ENCODE measurements at regions not wholly inside any gene's neighbourhood (a gene's known extent, or its start where the extent isn't known, plus 50 kb on each side); places are given as distances from the start of the nearest gene placed in this dataset.

GRCh38 chr19:30780456-30780855, 408.3 kb downstream of the ZNF536 start:
- no peak for TF ChIP-seq CTCF (IDR thresholded peaks at IDR 0.05; ENCODE audit: insufficient read depth, low read length, poor library complexity, severe bottlenecking)

GRCh38 chr19:30780032-30780431, 407.8 kb downstream of the ZNF536 start:
- no peak for TF ChIP-seq CTCF (IDR thresholded peaks at IDR 0.05; ENCODE audit: insufficient read depth, low read length, poor library complexity, severe bottlenecking)
- Histone ChIP-seq H3K27me3 (ENCODE audit: control insufficient read depth, insufficient read depth, low read length) (no peaks in the 10 kb centered on the region), H3K36me3 (ENCODE audit: control insufficient read depth, insufficient read depth, low read length) (no peaks in the 10 kb centered on the region), H3K4me3 (ENCODE audit: low read depth, low read length) (no peak overlapping the region)
- no peak for DNase-seq (ENCODE audit: low read depth)

More at GRCh38 chr19:30780456-30780855, 408.3 kb downstream of the ZNF536 start:
- H3K36me3 ChIP-seq (ENCODE audit: control insufficient read depth, insufficient read depth, low read length), result no peaks in the 10 kb centered on the region
- no peaks in the 10 kb centered on the region for H3K27me3 ChIP-seq (ENCODE audit: control insufficient read depth, insufficient read depth, low read length)
- no peak overlapping the region for H3K4me3 ChIP-seq (ENCODE audit: low read depth, low read length)
- DNase-seq (ENCODE audit: low read depth), result no peak

- no peaks in the 10 kb centered on the region for H3K36me3 ChIP-seq (ENCODE audit: control insufficient read depth, insufficient read depth, low read length)
- no peak overlapping the region for H3K4me3 ChIP-seq (ENCODE audit: low read depth, low read length)
- no peak for TF ChIP-seq CTCF (IDR thresholded peaks at IDR 0.05; ENCODE audit: insufficient read depth, low read length, poor library complexity, severe bottlenecking)
- no peak for DNase-seq (ENCODE audit: low read depth)
- no peaks in the 10 kb centered on the region for H3K27me3 ChIP-seq (ENCODE audit: control insufficient read depth, insufficient read depth, low read length)
Measured at GRCh38 chr19:30778961-30779715, 407.0 kb downstream of the ZNF536 start.

- no peak for TF ChIP-seq CTCF (IDR thresholded peaks at IDR 0.05; ENCODE audit: insufficient read depth, low read length, poor library complexity, severe bottlenecking)
- Histone ChIP-seq H3K27me3 (ENCODE audit: control insufficient read depth, insufficient read depth, low read length) (no peaks in the 10 kb centered on the region), H3K36me3 (ENCODE audit: control insufficient read depth, insufficient read depth, low read length) (no peaks in the 10 kb centered on the region), H3K4me3 (ENCODE audit: low read depth, low read length) (no peak overlapping the region)
- DNase-seq (ENCODE audit: low read depth), result no peak
Measured at GRCh38 chr19:30778061-30778460, 405.9 kb downstream of the ZNF536 start.

- no peak for TF ChIP-seq CTCF (IDR thresholded peaks at IDR 0.05; ENCODE audit: insufficient read depth, low read length, poor library complexity, severe bottlenecking)
- DNase-seq (ENCODE audit: low read depth), result no peak
- Histone ChIP-seq H3K36me3 (ENCODE audit: control insufficient read depth, insufficient read depth, low read length) (no peaks in the 10 kb centered on the region), H3K4me3 (ENCODE audit: low read depth, low read length) (no peak overlapping the region), H3K27me3 (ENCODE audit: control insufficient read depth, insufficient read depth, low read length) (no peaks in the 10 kb centered on the region)
Measured at GRCh38 chr19:30775956-30776355, 403.8 kb downstream of the ZNF536 start.

GRCh38 chr19:30774252-30774766, 402.1 kb downstream of the ZNF536 start:
- TF ChIP-seq CTCF (IDR thresholded peaks at IDR 0.05; ENCODE audit: insufficient read depth, low read length, poor library complexity, severe bottlenecking), result no peak
- no peak overlapping the region for H3K4me3 ChIP-seq (ENCODE audit: low read depth, low read length)
- H3K36me3 ChIP-seq (ENCODE audit: control insufficient read depth, insufficient read depth, low read length), result no peaks in the 10 kb centered on the region
- no peak for DNase-seq (ENCODE audit: low read depth)
- no peaks in the 10 kb centered on the region for H3K27me3 ChIP-seq (ENCODE audit: control insufficient read depth, insufficient read depth, low read length)

All from kidney epithelial cell (primary cell).